ENCODE measurements at regions not wholly inside any gene's neighbourhood (a gene's known extent, or its start where the extent isn't known, plus 50 kb on each side); places are given as distances from the start of the nearest gene placed in this dataset.
A peak's percentile ranks its signal among the peaks of the same experiment; 100 is the strongest.

- peak; percentile 46 for DNase-seq
These were observed 99.2 kb downstream of the C12orf50 start for GRCh38 chr12:87930033-87930432.

DNA sequence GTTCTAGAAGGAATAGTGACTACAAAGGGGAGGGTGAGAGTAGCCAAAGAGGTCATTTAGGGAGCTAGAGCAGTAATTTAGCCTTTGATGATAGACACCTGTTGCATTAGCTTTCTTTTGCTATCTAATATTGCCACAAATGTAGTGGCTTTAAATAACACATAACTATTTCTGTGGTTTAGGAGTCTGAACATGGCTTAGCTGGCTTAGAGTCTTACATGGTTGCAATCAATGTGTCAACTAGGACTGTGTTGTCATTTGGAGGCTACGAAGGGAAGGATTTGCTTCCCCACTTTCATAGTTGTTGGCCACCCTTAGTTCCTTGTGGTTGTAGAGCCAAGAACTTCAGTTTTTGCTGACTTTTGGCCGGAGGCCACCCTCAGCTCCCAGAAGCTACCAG lies 99.9 kb downstream of the C12orf50 start:
- DNase-seq: no peak

GRCh38 chr12:87928031-87928430 lies 101.2 kb downstream of the C12orf50 start:
- DNase-seq: no peak

GRCh38 chr12:87925021-87925420 lies 104.2 kb downstream of the C12orf50 start:
- DNase-seq: no peak

DNA sequence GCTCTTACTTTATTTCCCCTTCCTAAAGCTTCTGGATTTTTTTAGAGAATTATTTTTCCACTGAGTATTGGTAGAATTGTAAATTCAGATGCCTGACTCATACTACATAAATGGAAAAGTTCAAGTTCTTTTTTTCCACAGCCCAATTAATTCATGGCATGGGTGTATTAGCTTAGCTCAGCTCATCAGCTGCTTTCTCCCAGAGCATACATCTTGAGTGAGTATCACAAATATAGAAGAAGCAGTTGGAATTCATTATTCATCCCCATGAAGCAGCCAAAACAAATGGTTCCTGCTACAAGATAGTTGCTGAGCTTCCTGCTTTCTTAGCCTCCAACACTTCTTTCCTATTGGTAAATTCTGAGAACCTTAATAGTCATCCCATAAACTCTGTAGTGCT lies 105.1 kb downstream of the C12orf50 start:
- DNase-seq: no peak

DNA sequence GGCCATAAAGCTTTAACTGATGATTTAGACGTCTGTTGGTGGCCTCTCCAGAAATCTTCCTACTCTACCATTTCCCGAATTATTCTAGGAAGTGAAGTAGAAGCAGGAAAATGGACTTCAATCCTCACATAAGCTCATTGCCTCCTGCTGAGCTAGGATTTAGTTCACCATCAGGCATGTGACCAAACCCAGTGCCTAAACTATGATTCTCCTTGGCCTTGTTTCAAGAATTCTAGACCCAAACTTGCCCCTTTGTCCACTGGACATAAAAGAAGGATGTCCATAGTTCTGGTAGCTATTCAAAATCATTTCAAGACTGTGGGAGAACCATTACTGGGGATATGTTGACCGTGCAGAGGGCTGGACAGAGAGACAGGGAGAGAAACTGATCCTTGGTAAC lies 105.8 kb downstream of the C12orf50 start:
- no peak for DNase-seq

GRCh38 chr12:87922736-87923135 lies 106.5 kb downstream of the C12orf50 start:
- DNase-seq: no peak

- DNase-seq: no peak
These were observed 107.6 kb downstream of the C12orf50 start for GRCh38 chr12:87921621-87922020.

DNA sequence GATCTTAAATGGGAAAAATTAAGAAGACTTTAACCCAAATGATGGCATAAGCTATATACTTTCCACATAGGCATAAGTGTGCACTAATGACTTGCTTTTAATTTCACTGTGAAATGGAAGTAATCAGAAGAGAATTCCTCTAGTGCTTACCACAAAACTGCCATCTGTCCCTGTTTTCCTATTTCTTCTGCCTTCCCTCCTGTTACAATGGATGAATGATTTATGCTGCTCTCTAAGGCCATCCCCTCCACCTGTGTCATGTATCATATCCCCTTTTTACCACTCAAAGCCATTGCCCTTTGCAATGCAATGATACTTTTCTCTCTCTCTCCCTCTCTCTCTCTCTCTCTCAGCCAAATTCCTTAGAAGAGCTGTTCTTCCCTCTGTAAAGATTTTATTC lies 109.1 kb downstream of the C12orf50 start:
- DNase-seq: no peak

DNA sequence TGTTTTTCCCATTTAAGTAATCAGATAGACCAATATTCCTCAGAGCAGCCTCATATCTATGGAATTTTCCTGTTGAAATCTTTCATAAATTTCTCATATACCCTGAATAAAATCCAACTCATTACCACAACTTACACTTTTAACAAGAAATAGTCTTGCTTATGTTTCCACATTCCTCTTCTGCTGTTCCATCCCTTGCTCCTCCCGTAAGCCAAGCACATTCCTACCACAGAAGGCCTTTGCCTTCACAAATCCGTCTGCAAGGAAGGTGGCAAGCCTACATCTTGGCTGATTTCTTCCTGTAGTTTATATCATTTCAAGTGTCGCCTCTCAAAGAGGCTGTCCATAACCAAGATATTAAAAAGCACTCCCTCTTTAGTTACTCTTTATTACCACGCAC lies 127.7 kb downstream of the C12orf50 start:
- DNase-seq: no peak

DNA sequence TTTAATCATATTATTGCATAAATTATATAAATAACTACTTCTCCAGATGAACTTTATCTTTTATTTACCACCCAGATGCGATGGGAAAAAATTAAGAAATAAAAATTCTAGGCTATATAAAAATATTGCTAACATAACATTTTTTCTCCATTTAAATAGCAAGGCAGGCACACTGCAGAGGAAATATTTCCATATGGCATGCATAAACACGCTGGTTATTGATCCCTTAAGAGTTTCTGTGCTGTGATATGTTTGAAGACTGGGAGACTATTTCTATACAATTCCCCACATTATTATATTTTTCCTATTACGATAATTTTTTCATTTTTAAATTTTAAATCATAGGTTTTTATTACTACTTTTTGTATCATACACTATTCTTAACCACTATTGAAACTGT lies 131.5 kb downstream of the C12orf50 start:
- DNase-seq: no peak

DNA sequence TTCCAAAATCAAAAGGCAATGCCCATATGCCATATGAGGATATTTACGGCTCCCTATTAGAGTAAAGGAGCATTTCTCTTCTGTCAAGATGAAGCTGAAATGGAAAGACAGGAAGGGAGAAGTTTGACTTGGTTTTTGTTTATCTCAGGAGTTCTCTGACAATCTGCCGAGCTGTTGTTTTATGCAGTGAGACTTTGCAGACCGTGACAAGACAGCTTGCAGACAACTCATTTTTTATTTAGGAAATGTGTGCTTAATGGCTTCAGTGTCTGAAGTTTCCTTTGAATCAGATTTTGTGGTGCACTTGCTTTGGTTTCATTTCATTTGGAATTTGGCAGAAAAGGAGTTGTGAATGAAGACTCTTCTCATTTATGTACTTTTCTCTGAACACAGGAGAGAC lies 145.4 kb downstream of the C12orf50 start:
- no peak for DNase-seq

- DNase-seq: no peak
These were observed 150.1 kb downstream of the C12orf50 start for GRCh38 chr12:87879141-87879540.

DNA sequence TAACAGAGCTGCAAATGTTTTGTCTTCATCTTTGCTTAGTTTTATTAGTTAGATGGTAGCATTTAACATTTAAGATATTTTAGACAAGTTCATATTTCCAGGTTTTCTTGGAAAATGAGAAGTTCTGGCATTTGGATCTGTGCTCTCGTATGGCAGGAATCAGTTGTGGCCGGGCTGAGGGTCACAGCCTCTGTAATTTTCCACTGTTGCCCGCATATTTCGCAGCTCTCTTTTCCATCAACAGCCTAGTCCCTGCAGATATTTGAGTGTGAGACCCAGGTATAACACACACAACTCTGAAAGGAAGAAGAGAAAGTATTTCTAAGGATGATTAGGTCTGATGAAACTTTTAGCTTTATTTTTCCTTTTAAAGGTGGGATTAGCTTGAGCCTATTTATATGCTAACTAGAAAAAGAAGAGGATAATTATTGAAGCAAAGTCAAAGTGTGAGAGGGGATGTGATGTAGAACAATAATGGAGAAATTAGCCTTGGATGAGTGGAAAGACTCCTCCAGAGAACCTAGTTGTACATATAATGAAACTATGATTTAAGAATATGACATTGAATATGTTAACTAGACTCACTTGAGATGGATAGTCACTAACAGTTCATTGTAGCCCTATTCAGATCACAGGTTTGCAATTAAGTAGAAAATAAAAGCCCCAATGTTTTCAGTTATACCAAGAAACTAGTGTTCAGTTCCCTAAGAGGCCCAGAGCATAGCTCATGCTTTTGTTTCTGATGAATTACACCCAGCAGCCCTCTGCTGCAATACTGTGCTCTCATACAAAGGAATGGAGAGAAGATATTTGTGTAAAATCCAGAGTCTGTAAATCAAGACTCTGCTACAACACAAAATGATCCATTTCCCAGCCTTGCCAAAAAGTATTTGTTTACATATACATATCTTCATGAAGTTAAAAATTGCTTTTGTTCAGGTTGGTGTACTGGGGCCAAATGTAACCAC lies 158.4 kb downstream of the C12orf50 start:
- DNase-seq: no peak

DNA sequence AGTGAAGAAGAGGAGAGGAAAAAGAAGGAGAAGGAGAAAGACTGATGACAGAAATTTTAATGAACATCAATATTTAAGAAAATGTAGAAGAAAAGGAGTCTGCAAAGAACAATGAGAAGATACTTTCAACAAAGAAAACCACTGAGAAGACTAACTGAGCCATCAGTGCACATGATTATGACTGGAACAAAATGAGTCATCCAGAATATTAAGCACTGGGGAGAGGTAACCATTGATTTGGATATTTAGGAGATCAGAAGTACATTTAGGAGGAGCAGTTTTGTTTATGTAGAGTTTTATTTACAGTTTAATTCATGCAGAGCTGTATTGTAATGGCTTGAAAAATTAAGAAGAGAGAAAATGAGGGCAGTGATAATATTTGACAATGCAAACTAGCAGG lies 159.1 kb downstream of the C12orf50 start:
- DNase-seq: no peak

- DNase-seq: peak; percentile 25
These were observed 162.5 kb downstream of the C12orf50 start for GRCh38 chr12:87866578-87867292.

DNA sequence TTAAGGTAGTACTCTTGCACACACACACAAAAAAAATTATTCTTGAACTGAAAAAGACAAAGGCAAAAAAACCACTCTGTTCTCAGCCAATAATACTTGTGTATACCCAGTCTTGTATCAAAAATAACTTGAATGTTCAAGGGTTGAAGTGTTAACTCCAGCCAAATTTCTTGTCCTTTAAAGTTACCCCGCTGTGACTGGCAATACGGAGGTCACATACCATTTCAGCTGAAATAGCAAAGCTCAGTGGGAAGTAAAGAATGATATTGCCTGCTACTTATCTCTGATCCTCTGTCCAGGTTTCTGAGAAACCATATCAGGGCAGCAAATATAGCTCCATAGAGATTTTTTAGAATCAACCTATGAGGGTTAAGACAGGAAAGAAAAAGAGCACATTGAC lies 167.4 kb downstream of the C12orf50 start:
- DNase-seq: no peak

GRCh38 chr12:87853448-87854003 lies 175.7 kb downstream of the C12orf50 start:
- no peak for DNase-seq

DNA sequence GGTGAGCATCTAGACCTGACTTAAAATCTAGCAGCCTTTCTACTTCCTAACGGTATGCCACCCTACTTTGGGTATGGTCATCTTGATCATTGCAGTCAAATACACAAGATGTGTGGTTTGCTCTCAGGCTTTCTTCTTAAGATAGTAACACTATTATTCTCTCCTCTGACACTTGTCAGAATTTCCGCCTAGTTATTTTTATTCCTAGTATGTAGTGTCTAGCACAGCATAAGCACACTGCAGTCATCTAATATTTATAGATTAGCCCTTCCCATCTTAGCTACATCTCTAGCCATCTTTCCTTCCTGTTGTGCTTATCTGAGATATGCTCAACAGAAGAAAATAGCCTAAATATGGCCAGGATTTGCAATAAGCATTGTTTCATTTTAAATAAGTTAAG lies 180.1 kb downstream of the C12orf50 start:
- no peak for DNase-seq

GRCh38 chr12:87848248-87848868 lies 180.8 kb downstream of the C12orf50 start:
- DNase-seq: no peak

DNA sequence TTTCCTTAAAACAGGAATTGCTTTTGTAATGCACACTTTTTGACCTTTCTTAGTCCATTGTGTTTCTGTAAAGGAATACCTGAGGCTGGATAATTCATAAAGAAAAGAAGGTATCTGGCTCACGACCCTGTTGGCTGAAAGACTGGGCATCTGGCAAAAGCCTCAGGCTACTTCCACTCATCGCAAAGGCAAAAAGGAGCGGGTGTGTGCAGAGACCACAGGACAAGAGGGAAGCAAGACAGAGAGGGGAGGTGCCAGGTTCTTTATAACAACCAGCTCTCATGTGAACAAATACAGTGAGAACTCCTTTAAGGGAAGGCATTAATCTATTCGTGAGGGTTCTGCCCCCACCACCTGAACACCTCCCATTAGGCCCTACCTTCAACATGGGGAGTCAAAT lies 182.1 kb downstream of the C12orf50 start:
- no peak for DNase-seq

DNA sequence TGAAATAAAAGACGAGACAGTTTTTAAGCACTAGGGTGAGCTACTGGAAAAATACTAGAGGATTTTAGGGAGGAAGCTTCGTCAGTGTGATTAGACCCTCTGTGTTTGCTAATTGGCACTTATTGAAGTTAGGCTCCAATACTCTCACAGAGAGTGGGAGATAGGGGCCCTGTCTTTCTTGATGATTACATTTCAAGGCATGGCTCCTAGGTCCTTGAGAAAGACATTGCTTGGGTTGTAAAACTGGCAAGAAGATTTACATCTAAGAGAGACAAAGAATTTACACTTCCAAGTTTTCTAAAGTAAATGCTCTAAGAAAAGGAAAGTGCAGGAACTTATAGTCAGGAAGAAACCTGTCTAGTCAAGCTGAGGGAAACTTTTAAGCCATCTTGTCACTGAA lies 183.2 kb downstream of the C12orf50 start:
- no peak for DNase-seq

- no peak for DNase-seq
These were observed 187.3 kb downstream of the C12orf50 start for GRCh38 chr12:87841935-87842334.
